ENCODE measurements at regions not wholly inside any gene's neighbourhood (a gene's known extent, or its start where the extent isn't known, plus 50 kb on each side); places are given as distances from the start of the nearest gene placed in this dataset.

- no peak for DNase-seq (ENCODE audit: low read depth)
Measured at GRCh38 chr7:67553378-67553777, 556.7 kb downstream of the TYW1 start.

GRCh38 chr7:67554986-67555385 lies 558.4 kb downstream of the TYW1 start:
- DNase-seq (ENCODE audit: low read depth), result no peak

GRCh38 chr7:67564959-67565358 lies 568.3 kb downstream of the TYW1 start:
- no peak for DNase-seq (ENCODE audit: low read depth)

GRCh38 chr7:67566101-67566500 lies 569.5 kb downstream of the TYW1 start:
- DNase-seq (ENCODE audit: low read depth), result no peak

GRCh38 chr7:67571026-67571545 lies 574.5 kb downstream of the TYW1 start:
- no peak for DNase-seq (ENCODE audit: low read depth)

- DNase-seq (ENCODE audit: low read depth), result no peak
Measured at GRCh38 chr7:67573639-67574038, 577.0 kb downstream of the TYW1 start.

- DNase-seq (ENCODE audit: low read depth), result no peak
Measured at GRCh38 chr7:67588631-67589030, 592.0 kb downstream of the TYW1 start.

- no peak for DNase-seq (ENCODE audit: low read depth)
Measured at GRCh38 chr7:67589183-67589582, 592.5 kb downstream of the TYW1 start.

GRCh38 chr7:67590649-67591048 lies 594.0 kb downstream of the TYW1 start:
- no peak for DNase-seq (ENCODE audit: low read depth)

GRCh38 chr7:67593794-67594193 lies 597.2 kb downstream of the TYW1 start:
- no peak for DNase-seq (ENCODE audit: low read depth)

GRCh38 chr7:67595431-67596180 lies 599.0 kb downstream of the TYW1 start:
- no peak for DNase-seq (ENCODE audit: low read depth)

GRCh38 chr7:67597161-67597560 lies 600.5 kb downstream of the TYW1 start:
- no peak for DNase-seq (ENCODE audit: low read depth)

- DNase-seq (ENCODE audit: low read depth), result no peak
Measured at GRCh38 chr7:67598469-67598868, 601.8 kb downstream of the TYW1 start.

- DNase-seq (ENCODE audit: low read depth), result no peak
Measured at GRCh38 chr7:67599331-67600062, 602.9 kb downstream of the TYW1 start.

- DNase-seq (ENCODE audit: low read depth), result no peak
Measured at GRCh38 chr7:67602246-67602887, 605.7 kb downstream of the TYW1 start.

- no peak for DNase-seq (ENCODE audit: low read depth)
Measured at GRCh38 chr7:67604461-67605386, 608.1 kb downstream of the TYW1 start.

- DNase-seq (ENCODE audit: low read depth), result no peak
Measured at GRCh38 chr7:67608806-67609205, 612.2 kb downstream of the TYW1 start.

GRCh38 chr7:67610897-67611296 lies 614.3 kb downstream of the TYW1 start:
- DNase-seq (ENCODE audit: low read depth), result no peak

- DNase-seq (ENCODE audit: low read depth), result no peak
Measured at GRCh38 chr7:67614843-67615242, 618.2 kb downstream of the TYW1 start.

GRCh38 chr7:67616517-67616916 lies 619.9 kb downstream of the TYW1 start:
- DNase-seq (ENCODE audit: low read depth), result no peak

GRCh38 chr7:67618556-67619162 lies 622.0 kb downstream of the TYW1 start:
- DNase-seq (ENCODE audit: low read depth), result no peak
